HG02763 (cell line): ENCODE measurements at regions not wholly inside any gene's neighbourhood (a gene's known extent, or its start where the extent isn't known, plus 50 kb on each side); places are given as distances from the start of the nearest gene placed in this dataset.

Experiments used
- ATAC-seq: cut with Tn5 transposase; IDR thresholded peaks from one replicate; pipeline ENCODE4 v1.9.1; 2021; ENCODE audit warnings: mild to moderate bottlenecking, moderate library complexity; ENCODE audit not compliant: unreplicated experiment

GRCh38 chr3:192079098-192079497, 618.1 kb downstream of the PYDC2 start:
- no peak for ATAC-seq

- no peak for ATAC-seq
Measured at GRCh38 chr3:192080336-192080735, 619.4 kb downstream of the PYDC2 start.

DNA sequence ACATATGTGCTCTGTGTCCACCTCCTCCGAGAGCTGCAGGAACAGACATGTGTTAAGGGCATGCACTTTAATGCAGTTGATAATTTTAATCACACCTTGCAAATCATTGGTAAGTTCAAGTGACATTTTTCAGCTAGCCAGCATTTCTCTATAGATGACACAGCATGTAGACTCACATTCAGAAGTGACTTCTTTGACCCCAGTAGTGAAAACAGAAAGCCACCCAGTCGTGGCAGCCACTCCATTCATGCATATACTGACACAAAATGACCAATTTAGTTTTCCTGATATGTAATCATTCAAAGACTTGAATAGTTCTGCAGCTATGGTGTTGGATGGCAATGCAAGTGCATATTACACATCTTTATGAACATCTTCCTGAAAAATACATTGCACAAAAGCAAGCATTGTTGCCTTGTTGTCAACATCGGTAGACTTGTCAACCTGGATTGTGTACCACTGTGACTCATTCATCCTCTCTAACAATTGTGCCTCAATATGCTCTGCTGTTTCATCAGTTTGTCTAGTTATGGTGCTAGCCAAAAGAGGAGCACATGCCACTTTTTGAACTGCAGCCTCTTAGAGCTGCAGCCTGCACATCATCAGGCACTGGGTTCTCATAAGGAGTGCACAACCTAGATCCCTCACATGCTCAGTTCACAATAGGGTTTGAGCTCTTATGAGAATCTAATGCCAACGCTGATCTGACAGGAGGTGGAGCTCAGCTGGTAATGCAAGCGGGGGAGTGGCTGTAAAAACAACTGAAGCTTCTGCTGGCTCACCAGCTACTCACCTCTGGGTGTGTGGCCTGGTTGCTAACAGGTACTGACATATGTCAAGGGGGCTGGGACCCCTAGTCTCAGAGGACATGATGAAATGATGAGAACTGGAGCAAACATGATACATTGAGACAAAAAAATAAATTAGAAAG, 622.0 kb downstream of the PYDC2 start:
- ATAC-seq: peak; percentile 93
